Skeletal muscle tissue (tissue), 3 donors: ENCODE measurements at regions not wholly inside any gene's neighbourhood (a gene's known extent, or its start where the extent isn't known, plus 50 kb on each side); places are given as distances from the start of the nearest gene placed in this dataset.
"Not testable (repeated sequence)": the region's sequence is repeated elsewhere in the genome, so short reads cannot be mapped to it uniquely, and the experiment has no call there.

Source experiments
- H3K27ac ChIP-seq: one replicate; pipeline ENCODE4 v1.7.0; 2013; ENCODE audit warnings: mild to moderate bottlenecking, low read depth, low read length, inconsistent platforms
- H3K27me3 ChIP-seq, 3 donors: one replicate each; pipeline ENCODE4 v1.7.0; 2013; ENCODE audit warnings: low read length in 3 of 3; ENCODE audit not compliant: control insufficient read depth in 3 of 3, insufficient read depth in 3 of 3
- H3K36me3 ChIP-seq, 3 donors: one replicate each; pipeline ENCODE4 v1.7.0; 2013; ENCODE audit warnings: low read length in 3 of 3; ENCODE audit not compliant: control insufficient read depth in 3 of 3, insufficient read depth in 3 of 3
- H3K4me1 ChIP-seq, 3 donors: one replicate each; pipeline ENCODE4 v1.7.0; 2013; ENCODE audit warnings: low read length in 3 of 3, mild to moderate bottlenecking in 3 of 3; ENCODE audit not compliant: control insufficient read depth in 3 of 3, insufficient read depth in 3 of 3
- H3K4me3 ChIP-seq, 3 donors: one replicate each; pipeline ENCODE4 v1.7.0; 2013; ENCODE audit warnings: low read length in 3 of 3
- H3K9ac ChIP-seq, 3 donors: one replicate each; pipeline ENCODE4 v1.7.0; 2013; ENCODE audit warnings: low read length in 3 of 3, mild to moderate bottlenecking in 3 of 3, moderate library complexity in 2 of 3, low read depth in 1 of 3
- H3K9me3 ChIP-seq, 3 donors: one replicate each; pipeline ENCODE4 v1.7.0; 2013; ENCODE audit warnings: low read length in 3 of 3; ENCODE audit not compliant: control insufficient read depth in 3 of 3
- donor health status: Osteomylitis.

- Histone ChIP-seq H3K9ac (no peak overlapping the region), H3K27ac (no peak overlapping the region), H3K4me3 (no peak overlapping the region), H3K27me3 (no peaks in the 10 kb centered on the region), H3K9me3 (peaks cover 0 to 5% (median 2%) of the 10 kb centered on the region in 3 donors), H3K4me1 (no peaks in the 10 kb centered on the region), H3K36me3 (no peaks in the 10 kb centered on the region)
Measured at GRCh38 chr6:130535242-130535641, 169.4 kb downstream of the TMEM200A start.

GRCh38 chr6:130537447-130537846 lies 171.6 kb downstream of the TMEM200A start:
- Histone ChIP-seq H3K4me3 (no peak overlapping the region), H3K27ac (no peak overlapping the region), H3K9me3 (peaks cover 0 to 5% (median 2%) of the 10 kb centered on the region in 3 donors), H3K27me3 (no peaks in the 10 kb centered on the region), H3K4me1 (no peaks in the 10 kb centered on the region), H3K9ac (no peak overlapping the region), H3K36me3 (no peaks in the 10 kb centered on the region)

- H3K4me1 ChIP-seq: no peaks in the 10 kb centered on the region
- no peaks in the 10 kb centered on the region for H3K9me3 ChIP-seq
- no peaks in the 10 kb centered on the region for H3K27me3 ChIP-seq
- no peak overlapping the region for H3K27ac ChIP-seq
- peak overlapping the region in 2 of 3 donors; percentile 4 to 13 for H3K4me3 ChIP-seq
- no peaks in the 10 kb centered on the region for H3K36me3 ChIP-seq
- H3K9ac ChIP-seq: peak overlapping the region in 1 of 3 donors; percentile 44
Measured at GRCh38 chr6:130547723-130548122, 181.9 kb downstream of the TMEM200A start.

GRCh38 chr6:130557481-130558112 lies 191.8 kb downstream of the TMEM200A start:
- H3K9ac ChIP-seq: no peak overlapping the region
- H3K4me1 ChIP-seq: no peaks in the 10 kb centered on the region
- no peaks in the 10 kb centered on the region for H3K9me3 ChIP-seq
- no peak overlapping the region for H3K4me3 ChIP-seq
- H3K27me3 ChIP-seq: no peaks in the 10 kb centered on the region
- no peaks in the 10 kb centered on the region for H3K36me3 ChIP-seq
- no peak overlapping the region for H3K27ac ChIP-seq

GRCh38 chr6:130558131-130558530 lies 192.3 kb downstream of the TMEM200A start:
- Histone ChIP-seq H3K4me1 (no peaks in the 10 kb centered on the region), H3K36me3 (no peaks in the 10 kb centered on the region), H3K9ac (no peak overlapping the region), H3K27me3 (no peaks in the 10 kb centered on the region), H3K27ac (no peak overlapping the region), H3K4me3 (no peak overlapping the region), H3K9me3 (no peaks in the 10 kb centered on the region)

GRCh38 chr6:130559166-130559565 lies 193.3 kb downstream of the TMEM200A start:
- H3K4me3 ChIP-seq: no peak overlapping the region
- no peaks in the 10 kb centered on the region for H3K36me3 ChIP-seq
- H3K4me1 ChIP-seq: no peaks in the 10 kb centered on the region
- H3K9me3 ChIP-seq: no peaks in the 10 kb centered on the region
- H3K27me3 ChIP-seq: no peaks in the 10 kb centered on the region
- no peak overlapping the region for H3K9ac ChIP-seq
- H3K27ac ChIP-seq: no peak overlapping the region

GRCh38 chr6:130560231-130560630 lies 194.4 kb downstream of the TMEM200A start:
- Histone ChIP-seq H3K36me3 (no peaks in the 10 kb centered on the region), H3K27ac (no peak overlapping the region), H3K9ac (no peak overlapping the region), H3K4me1 (no peaks in the 10 kb centered on the region), H3K4me3 (no peak overlapping the region), H3K9me3 (no peaks in the 10 kb centered on the region), H3K27me3 (no peaks in the 10 kb centered on the region)

GRCh38 chr6:130561159-130561558 lies 195.3 kb downstream of the TMEM200A start:
- not testable (repeated sequence) for H3K27me3 ChIP-seq, H3K4me3 ChIP-seq, H3K9ac ChIP-seq, H3K4me1 ChIP-seq, H3K27ac ChIP-seq, H3K36me3 ChIP-seq, H3K9me3 ChIP-seq

- H3K4me3 ChIP-seq: no peak overlapping the region
- no peak overlapping the region for H3K27ac ChIP-seq
- no peaks in the 10 kb centered on the region for H3K9me3 ChIP-seq
- H3K36me3 ChIP-seq: no peaks in the 10 kb centered on the region
- no peaks in the 10 kb centered on the region for H3K27me3 ChIP-seq
- no peak overlapping the region for H3K9ac ChIP-seq
- H3K4me1 ChIP-seq: no peaks in the 10 kb centered on the region
Measured at GRCh38 chr6:130565696-130566095, 199.9 kb downstream of the TMEM200A start.

GRCh38 chr6:130574146-130574545 lies 208.3 kb downstream of the TMEM200A start:
- no peaks in the 10 kb centered on the region for H3K27me3 ChIP-seq
- H3K27ac ChIP-seq: no peak overlapping the region
- no peaks in the 10 kb centered on the region for H3K9me3 ChIP-seq
- no peaks in the 10 kb centered on the region for H3K4me1 ChIP-seq
- no peak overlapping the region for H3K9ac ChIP-seq
- no peak overlapping the region for H3K4me3 ChIP-seq
- no peaks in the 10 kb centered on the region for H3K36me3 ChIP-seq
